Activated CD4-positive, alpha-beta memory T cell treated with anti-CD3 and anti-CD28 coated beads, Interleukin-2, amount 10 ng/mL, durations not matched to agents 7 days and 5 days (primary cell): ENCODE measurements at regions not wholly inside any gene's neighbourhood (a gene's known extent, or its start where the extent isn't known, plus 50 kb on each side); places are given as distances from the start of the nearest gene placed in this dataset.

ENCODE experiments used
- CTCF ChIA-PET: fragments of 350-600 bp; sonication (Branson Sonifier 250); formaldehyde crosslinking; loops from one replicate; lab custom pipeline; 2021; ENCODE audit warnings: antibody characterized with exemption, inconsistent platforms; lab: Charles Lee
- POLR2A ChIA-PET: fragments of 350-600 bp; sonication (Branson Sonifier 250); formaldehyde crosslinking; loops from one replicate; lab custom pipeline; 2021; ENCODE audit warnings: antibody characterized with exemption; lab: Charles Lee
- DNase-seq: peaks from one replicate; pipeline ENCODE4 v3.0.0-alpha.2; 2020
- H3K27ac Mint-ChIP-seq: one replicate; pipeline ENCODE4 v1.8.0; 2021; ENCODE audit warnings: mild to moderate bottlenecking, mixed read lengths
- H3K27me3 Mint-ChIP-seq: one replicate; pipeline ENCODE4 v1.8.0; 2021; ENCODE audit warnings: mixed read lengths
- H3K36me3 Mint-ChIP-seq: one replicate; pipeline ENCODE4 v1.8.0; 2021; ENCODE audit warnings: low read depth, mixed read lengths
- H3K4me1 Mint-ChIP-seq: one replicate; pipeline ENCODE4 v1.8.0; 2021; ENCODE audit warnings: mixed read lengths
- H3K4me3 Mint-ChIP-seq: one replicate; pipeline ENCODE4 v1.8.0; 2021; ENCODE audit warnings: mild to moderate bottlenecking, mixed read lengths
- H3K9me3 Mint-ChIP-seq: one replicate; pipeline ENCODE4 v1.8.0; 2021; ENCODE audit warnings: mixed read lengths

GRCh38 chr11:134647066-134647743, 235.2 kb upstream of the B3GAT1 start:
- no peak for DNase-seq
- peaks cover 24% of the 10 kb centered on the region for H3K27me3 Mint-ChIP-seq
- no peaks in the 10 kb centered on the region for H3K36me3 Mint-ChIP-seq
- POLR2A ChIA-PET = no interaction called here
- no peak overlapping the region for H3K27ac Mint-ChIP-seq
- CTCF ChIA-PET = no interaction called here
- no peaks in the 10 kb centered on the region for H3K9me3 Mint-ChIP-seq
- no peak overlapping the region for H3K4me3 Mint-ChIP-seq
- no peaks in the 10 kb centered on the region for H3K4me1 Mint-ChIP-seq

GRCh38 chr11:134646561-134646960, 234.5 kb upstream of the B3GAT1 start:
- Mint-ChIP-seq H3K4me3 (no peak overlapping the region), H3K36me3 (no peaks in the 10 kb centered on the region), H3K4me1 (no peaks in the 10 kb centered on the region), H3K27me3 (peaks cover 23% of the 10 kb centered on the region), H3K27ac (no peak overlapping the region), H3K9me3 (no peaks in the 10 kb centered on the region)
- CTCF ChIA-PET = no interaction called here
- DNase-seq = no peak
- POLR2A ChIA-PET = no interaction called here

GRCh38 chr11:134645576-134645975, 233.5 kb upstream of the B3GAT1 start:
- Mint-ChIP-seq H3K4me1 (no peaks in the 10 kb centered on the region), H3K9me3 (no peaks in the 10 kb centered on the region), H3K27me3 (peaks cover 23% of the 10 kb centered on the region), H3K27ac (no peak overlapping the region), H3K4me3 (no peak overlapping the region), H3K36me3 (no peaks in the 10 kb centered on the region)
- POLR2A ChIA-PET = no interaction called here
- CTCF ChIA-PET = no interaction called here
- no peak for DNase-seq

- H3K27ac Mint-ChIP-seq = no peak overlapping the region
- ChIA-PET POLR2A (no interaction called here), CTCF (no interaction called here)
- no peaks in the 10 kb centered on the region for H3K36me3 Mint-ChIP-seq
- no peaks in the 10 kb centered on the region for H3K4me1 Mint-ChIP-seq
- no peak overlapping the region for H3K4me3 Mint-ChIP-seq
- H3K9me3 Mint-ChIP-seq = no peaks in the 10 kb centered on the region
- peaks cover 19% of the 10 kb centered on the region for H3K27me3 Mint-ChIP-seq
- no peak for DNase-seq
These were observed 232.7 kb upstream of the B3GAT1 start for GRCh38 chr11:134644476-134645456.

- H3K27me3 Mint-ChIP-seq = peaks cover 10% of the 10 kb centered on the region
- POLR2A ChIA-PET = no interaction called here
- H3K36me3 Mint-ChIP-seq = no peaks in the 10 kb centered on the region
- no peak overlapping the region for H3K27ac Mint-ChIP-seq
- CTCF ChIA-PET = no interaction called here
- no peaks in the 10 kb centered on the region for H3K4me1 Mint-ChIP-seq
- no peaks in the 10 kb centered on the region for H3K9me3 Mint-ChIP-seq
- no peak overlapping the region for H3K4me3 Mint-ChIP-seq
- DNase-seq = no peak
These were observed 231.3 kb upstream of the B3GAT1 start for GRCh38 chr11:134643115-134644012.

GRCh38 chr11:134642206-134642605, 230.2 kb upstream of the B3GAT1 start:
- no peak for DNase-seq
- H3K36me3 Mint-ChIP-seq = no peaks in the 10 kb centered on the region
- no peaks in the 10 kb centered on the region for H3K9me3 Mint-ChIP-seq
- H3K27ac Mint-ChIP-seq = no peak overlapping the region
- H3K4me1 Mint-ChIP-seq = no peaks in the 10 kb centered on the region
- CTCF ChIA-PET = no interaction called here
- H3K4me3 Mint-ChIP-seq = no peak overlapping the region
- POLR2A ChIA-PET = no interaction called here
- peaks cover 2% of the 10 kb centered on the region for H3K27me3 Mint-ChIP-seq

GRCh38 chr11:134640971-134641968, 229.2 kb upstream of the B3GAT1 start:
- DNase-seq = no peak
- Mint-ChIP-seq H3K4me1 (no peaks in the 10 kb centered on the region), H3K36me3 (no peaks in the 10 kb centered on the region), H3K27me3 (no peaks in the 10 kb centered on the region), H3K9me3 (no peaks in the 10 kb centered on the region), H3K4me3 (no peak overlapping the region), H3K27ac (no peak overlapping the region)
- POLR2A ChIA-PET = no interaction called here
- CTCF ChIA-PET = no interaction called here

- H3K27me3 Mint-ChIP-seq = no peaks in the 10 kb centered on the region
- H3K9me3 Mint-ChIP-seq = no peaks in the 10 kb centered on the region
- no peaks in the 10 kb centered on the region for H3K36me3 Mint-ChIP-seq
- DNase-seq = no peak
- no peaks in the 10 kb centered on the region for H3K4me1 Mint-ChIP-seq
- no peak overlapping the region for H3K27ac Mint-ChIP-seq
- no peak overlapping the region for H3K4me3 Mint-ChIP-seq
- ChIA-PET POLR2A (no interaction called here), CTCF (no interaction called here)
These were observed 228.5 kb upstream of the B3GAT1 start for GRCh38 chr11:134640536-134640935.

GRCh38 chr11:134639586-134640330, 227.7 kb upstream of the B3GAT1 start:
- no peak for DNase-seq
- Mint-ChIP-seq H3K36me3 (no peaks in the 10 kb centered on the region), H3K9me3 (no peaks in the 10 kb centered on the region), H3K27me3 (peaks cover 2% of the 10 kb centered on the region), H3K4me1 (no peaks in the 10 kb centered on the region), H3K4me3 (no peak overlapping the region), H3K27ac (no peak overlapping the region)
- ChIA-PET POLR2A (no interaction called here), CTCF (no interaction called here)

GRCh38 chr11:134638796-134639430, 226.9 kb upstream of the B3GAT1 start:
- ChIA-PET CTCF (no interaction called here), POLR2A (no interaction called here)
- DNase-seq = no peak
- H3K4me1 Mint-ChIP-seq = no peaks in the 10 kb centered on the region
- no peak overlapping the region for H3K27ac Mint-ChIP-seq
- H3K9me3 Mint-ChIP-seq = no peaks in the 10 kb centered on the region
- H3K27me3 Mint-ChIP-seq = peaks cover 2% of the 10 kb centered on the region
- H3K36me3 Mint-ChIP-seq = no peaks in the 10 kb centered on the region
- H3K4me3 Mint-ChIP-seq = no peak overlapping the region
